HEK293T (cell line): ENCODE measurements at regions not wholly inside any gene's neighbourhood (a gene's known extent, or its start where the extent isn't known, plus 50 kb on each side); places are given as distances from the start of the nearest gene placed in this dataset.

Experiments used
- CTCF ChIA-PET: fragments of 350-600 bp; formaldehyde crosslinking; extraction: SDS; loops from one replicate; lab custom pipeline; 2021; ENCODE audit warnings: antibody characterized with exemption, inconsistent platforms; lab: Yijun Ruan, JAX
- POLR2A ChIA-PET: fragments of 350-600 bp; formaldehyde crosslinking; extraction: SDS; loops from one replicate; lab custom pipeline; 2020; ENCODE audit warnings: antibody characterized with exemption, inconsistent platforms; lab: Yijun Ruan, JAX
- DNase-seq: peaks from one replicate; pipeline ENCODE4 v3.0.0; 2012; ENCODE audit warnings: mixed read lengths; ENCODE audit errors: extremely low spot score
- ARNT ChIP-seq: fragments of 450-650 bp; IDR thresholded peaks from 2 replicates; pipeline ENCODE4 v1.6.1; 2017; ENCODE audit warnings: mild to moderate bottlenecking
- BHLHE40 ChIP-seq: fragments of 450-650 bp; IDR thresholded peaks from 2 replicates; pipeline ENCODE4 v1.6.1; 2016; ENCODE audit warnings: mild to moderate bottlenecking, moderate library complexity, borderline replicate concordance
- CTBP1 ChIP-seq: fragments of 450-650 bp; IDR thresholded peaks from 2 replicates; pipeline ENCODE4 v1.6.1; 2016; ENCODE audit warnings: borderline replicate concordance
- ELF4 ChIP-seq: fragments of 450-650 bp; IDR thresholded peaks from 2 replicates; pipeline ENCODE4 v1.6.1; 2017; ENCODE audit warnings: antibody characterized with exemption
- FOXA1 ChIP-seq: fragments of 450-650 bp; IDR thresholded peaks from 2 replicates; pipeline ENCODE4 v1.6.1; 2016; ENCODE audit warnings: mild to moderate bottlenecking
- FOXK2 ChIP-seq: fragments of 450-650 bp; IDR thresholded peaks from 2 replicates; pipeline ENCODE4 v1.6.1; 2016; ENCODE audit warnings: mild to moderate bottlenecking
- FOXM1 ChIP-seq: fragments of 450-650 bp; IDR thresholded peaks from 2 replicates; pipeline ENCODE4 v1.6.1; 2017; ENCODE audit warnings: mild to moderate bottlenecking, borderline replicate concordance
- HDGF ChIP-seq: fragments of 450-650 bp; IDR thresholded peaks from 2 replicates; pipeline ENCODE4 v1.6.1; 2017; ENCODE audit warnings: antibody characterized with exemption, borderline replicate concordance
- L3MBTL2 ChIP-seq: fragments of 450-650 bp; conservative IDR thresholded peaks from 2 replicates; pipeline ENCODE4 v1.6.1; 2016; ENCODE audit warnings: mild to moderate bottlenecking
- LEF1 ChIP-seq: fragments of 450-650 bp; IDR thresholded peaks from 2 replicates; pipeline ENCODE4 v1.6.1; 2017; ENCODE audit warnings: mild to moderate bottlenecking, borderline replicate concordance
- NFRKB ChIP-seq: fragments of 450-650 bp; IDR thresholded peaks from 2 replicates; pipeline ENCODE4 v1.6.1; 2016; ENCODE audit warnings: mild to moderate bottlenecking, moderate library complexity
- PKNOX1 ChIP-seq: fragments of 450-650 bp; IDR thresholded peaks from 2 replicates; pipeline ENCODE4 v1.6.1; 2016
- SP1 ChIP-seq: fragments of 450-650 bp; IDR thresholded peaks from 2 replicates; pipeline ENCODE4 v1.6.1; 2017
- SUZ12 ChIP-seq: fragments of 450-650 bp; IDR thresholded peaks from 2 replicates; pipeline ENCODE4 v1.6.1; 2016; ENCODE audit warnings: mild to moderate bottlenecking
- TARDBP ChIP-seq: fragments of 450-650 bp; IDR thresholded peaks from 2 replicates; pipeline ENCODE4 v1.6.1; 2016
- ZNF384 ChIP-seq: fragments of 450-650 bp; IDR thresholded peaks from 2 replicates; pipeline ENCODE4 v1.6.1; 2016

- TF ChIP-seq ARNT, result no peak
- TF ChIP-seq NFRKB, result no peak
- no peak for TF ChIP-seq FOXA1
- TF ChIP-seq SP1, result no peak
- TF ChIP-seq ELF4, result no peak
- TF ChIP-seq TARDBP, result no peak
- TF ChIP-seq HDGF, result no peak
- TF ChIP-seq BHLHE40, result no peak
- no peak for TF ChIP-seq SUZ12
- TF ChIP-seq PKNOX1, result no peak
- TF ChIP-seq L3MBTL2, result no peak
- no peak for TF ChIP-seq FOXK2
- TF ChIP-seq ZNF384, result no peak
- TF ChIP-seq LEF1, result no peak
- TF ChIP-seq FOXM1, result no peak
- no peak for DNase-seq
- POLR2A ChIA-PET, result no interaction called here
- CTCF ChIA-PET, result no interaction called here
These were observed 79.2 kb upstream of the CDC42BPA start for GRCh38 chr1:227397354-227397978.

GRCh38 chr1:227396539-227397353 lies 78.5 kb upstream of the CDC42BPA start:
- TF ChIP-seq ZNF384 (no peak), FOXM1 (no peak), SP1 (no peak), FOXK2 (no peak)
- ChIA-PET POLR2A (no interaction called here), CTCF (no interaction called here)
- no peak for DNase-seq

GRCh38 chr1:227395426-227396028 lies 77.2 kb upstream of the CDC42BPA start:
- POLR2A ChIA-PET, result no interaction called here
- no peak for TF ChIP-seq LEF1
- TF ChIP-seq FOXM1, result no peak
- no peak for TF ChIP-seq NFRKB
- TF ChIP-seq PKNOX1, result no peak
- no peak for DNase-seq
- CTCF ChIA-PET, result no interaction called here

GRCh38 chr1:227392984-227393764 lies 74.9 kb upstream of the CDC42BPA start:
- CTCF ChIA-PET, result no interaction called here
- TF ChIP-seq ELF4 (no peak), SUZ12 (no peak), L3MBTL2 (no peak), FOXA1 (no peak)
- DNase-seq, result no peak
- POLR2A ChIA-PET, result interaction anchor here (1.9 kb wide), 1 partner anchor 74 kb away, joined by 6 read pairs; the partner anchor contains the start of gene CDC42BPA

- no peak for TF ChIP-seq SUZ12
- no peak for TF ChIP-seq LEF1
- TF ChIP-seq FOXM1, result no peak
- TF ChIP-seq FOXA1, result no peak
- no peak for TF ChIP-seq HDGF
- no peak for TF ChIP-seq L3MBTL2
- no peak for TF ChIP-seq ARNT
- no peak for TF ChIP-seq BHLHE40
- no peak for TF ChIP-seq ZNF384
- TF ChIP-seq CTBP1, result no peak
- no peak for TF ChIP-seq PKNOX1
- TF ChIP-seq SP1, result no peak
- TF ChIP-seq FOXK2, result no peak
- no peak for TF ChIP-seq ELF4
- no peak for TF ChIP-seq NFRKB
- no peak for TF ChIP-seq TARDBP
- DNase-seq, result no peak
- ChIA-PET POLR2A (interaction anchor here (1.9 kb wide), 1 partner anchor 73 kb away, joined by 6 read pairs; the partner anchor contains the start of gene CDC42BPA), CTCF (no interaction called here)
These were observed 73.6 kb upstream of the CDC42BPA start for GRCh38 chr1:227391879-227392278.

GRCh38 chr1:227391211-227391610 lies 72.9 kb upstream of the CDC42BPA start:
- no peak for DNase-seq
- TF ChIP-seq FOXA1, result no peak
- no peak for TF ChIP-seq ARNT
- POLR2A ChIA-PET, result interaction anchor here (1.9 kb wide), 1 partner anchor 72 kb away, joined by 6 read pairs; the partner anchor contains the start of gene CDC42BPA
- CTCF ChIA-PET, result no interaction called here
